HG02938 (cell line): ENCODE measurements at regions not wholly inside any gene's neighbourhood (a gene's known extent, or its start where the extent isn't known, plus 50 kb on each side); places are given as distances from the start of the nearest gene placed in this dataset.
A peak's percentile ranks its signal among the peaks of the same experiment; 100 is the strongest.

Source experiments
- ATAC-seq: cut with Tn5 transposase; IDR thresholded peaks from one replicate; pipeline ENCODE4 v1.9.1; 2021; ENCODE audit warnings: mild to moderate bottlenecking, moderate library complexity; ENCODE audit not compliant: unreplicated experiment

GRCh38 chr6:164581563-164581962 lies 727.8 kb downstream of the C6orf118 start:
- ATAC-seq: no peak

GRCh38 chr6:164579035-164579434 lies 730.4 kb downstream of the C6orf118 start:
- ATAC-seq: no peak

DNA sequence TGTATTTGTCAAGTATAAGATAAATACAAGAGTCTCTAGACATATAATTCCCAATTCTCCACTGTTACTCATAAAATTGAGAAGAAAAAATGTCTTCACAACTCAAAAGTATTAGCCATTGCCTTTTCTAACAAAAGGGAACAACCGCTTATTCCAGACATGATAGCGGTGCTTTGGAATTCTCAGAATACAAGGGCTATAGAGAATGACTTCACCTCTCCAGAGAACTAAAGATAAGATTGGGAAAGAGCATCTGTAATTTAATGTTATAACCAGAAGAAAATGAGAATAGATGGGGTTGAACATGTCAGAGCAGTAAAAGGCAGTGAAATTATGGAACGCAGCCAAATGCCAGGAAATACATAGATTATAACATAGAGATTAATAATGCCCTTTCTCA lies 730.8 kb downstream of the C6orf118 start:
- no peak for ATAC-seq

DNA sequence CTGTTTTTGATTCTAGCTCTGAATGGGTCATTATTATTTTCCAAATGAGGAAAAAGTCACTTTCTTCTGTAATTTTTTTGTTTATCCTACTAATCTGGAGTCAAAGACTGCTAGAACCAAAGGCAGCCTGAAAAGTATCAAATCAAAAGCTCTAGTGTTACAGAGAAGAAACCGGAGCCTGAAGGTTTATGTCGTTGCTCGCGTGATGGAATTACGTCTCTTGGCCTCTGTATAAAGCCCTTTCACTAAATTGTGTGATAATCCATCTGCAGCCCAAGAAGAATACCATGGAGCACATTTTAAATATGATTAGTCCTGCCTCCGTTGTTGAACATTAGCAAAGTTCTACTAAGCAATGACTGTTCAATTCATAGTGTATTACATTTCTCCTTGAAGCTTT lies 738.6 kb downstream of the C6orf118 start:
- ATAC-seq: no peak

GRCh38 chr6:164569509-164569908 lies 739.9 kb downstream of the C6orf118 start:
- no peak for ATAC-seq

GRCh38 chr6:164563924-164564323 lies 745.5 kb downstream of the C6orf118 start:
- no peak for ATAC-seq

DNA sequence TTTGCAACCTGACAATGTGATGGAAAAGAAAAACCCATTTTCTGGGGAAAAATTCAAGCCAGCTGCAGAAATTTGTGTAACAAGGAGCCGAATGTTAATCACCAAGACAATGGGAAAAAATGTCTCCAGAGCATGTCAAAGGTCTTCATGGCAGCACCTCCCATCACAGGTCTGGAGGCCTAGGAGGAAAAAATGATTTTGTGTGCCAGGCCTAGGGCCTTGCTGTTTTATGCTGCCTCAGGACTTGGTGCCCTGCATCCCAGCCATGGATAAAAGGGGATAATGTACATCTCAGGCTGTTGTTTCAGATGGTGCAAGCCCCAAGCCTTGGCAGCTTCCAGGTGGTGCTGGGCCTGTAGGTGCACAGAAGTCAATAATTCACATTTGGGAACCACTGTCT lies 747.7 kb downstream of the C6orf118 start:
- ATAC-seq: no peak

- no peak for ATAC-seq
Measured at GRCh38 chr6:164554700-164555476, 754.5 kb downstream of the C6orf118 start.

DNA sequence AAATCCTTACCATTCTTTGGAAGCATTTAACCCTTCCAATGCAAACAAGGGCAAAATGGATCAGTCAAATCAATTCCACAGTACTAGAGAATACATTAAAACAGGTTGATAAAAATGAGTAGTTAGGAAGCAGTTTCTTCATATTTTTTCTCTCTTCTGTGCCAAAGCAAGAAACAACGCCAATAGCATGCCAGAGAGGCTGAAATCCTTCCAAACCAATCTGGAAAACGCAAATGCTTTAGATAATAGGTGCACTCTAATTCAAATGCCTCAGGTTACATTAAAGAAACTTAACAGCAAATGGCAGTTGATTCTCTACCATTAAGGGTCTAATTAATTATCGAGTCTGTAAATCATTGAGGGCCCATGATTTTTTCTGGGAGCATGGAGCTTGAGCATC lies 755.2 kb downstream of the C6orf118 start:
- ATAC-seq: no peak

DNA sequence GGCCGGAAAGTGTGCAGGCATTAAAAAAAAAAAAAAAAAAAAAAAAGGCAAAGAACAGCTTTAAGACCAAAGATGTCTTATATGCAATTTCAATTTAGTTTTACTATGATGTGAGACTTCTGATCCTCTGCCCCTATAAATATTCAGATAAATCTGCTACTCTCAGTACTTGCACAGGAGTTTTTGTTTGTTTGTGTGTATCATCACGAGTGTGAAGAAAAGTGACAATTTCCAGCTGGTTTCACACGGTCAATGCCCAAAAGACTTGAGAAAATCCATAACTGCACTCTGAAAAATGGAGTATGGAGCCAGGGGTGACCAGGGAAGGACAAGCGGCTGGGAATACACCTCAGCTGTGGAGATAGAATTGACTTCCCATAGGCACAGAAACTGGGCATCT lies 757.7 kb downstream of the C6orf118 start:
- ATAC-seq: no peak

- no peak for ATAC-seq
Measured at GRCh38 chr6:164547076-164547475, 762.3 kb downstream of the C6orf118 start.

- ATAC-seq: no peak
Measured at GRCh38 chr6:164546263-164546662, 763.1 kb downstream of the C6orf118 start.

DNA sequence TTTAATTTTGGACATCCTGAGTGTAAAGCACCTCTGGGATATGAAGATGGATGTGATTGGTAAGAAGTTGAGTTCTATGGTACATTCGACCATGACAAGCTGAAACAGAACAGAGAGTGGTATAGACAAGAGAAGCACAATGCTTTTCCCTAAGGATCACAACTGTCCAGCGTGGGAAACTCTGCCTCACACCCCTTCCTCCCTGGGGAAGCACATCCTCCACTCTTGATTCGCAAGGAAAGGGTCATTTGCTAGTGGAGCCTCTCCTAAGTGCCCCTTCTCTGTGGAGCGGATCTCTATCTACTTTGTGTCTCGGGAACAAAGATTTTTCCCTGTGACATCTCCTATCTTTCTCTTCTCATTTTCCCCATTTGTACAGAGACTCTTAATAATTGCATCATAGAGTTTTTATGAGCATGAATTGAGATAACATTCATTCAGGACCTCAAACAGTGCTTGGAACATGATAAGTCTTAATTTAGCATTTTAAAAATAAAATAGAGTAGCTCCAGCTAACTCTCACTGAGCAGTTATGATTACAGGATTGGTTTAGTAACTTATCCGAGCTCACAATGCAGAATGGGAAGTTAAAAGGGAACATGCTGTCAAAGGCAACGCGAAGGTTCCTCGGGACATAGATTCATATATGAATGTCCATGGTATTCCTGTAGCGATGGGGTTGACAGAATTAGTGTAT lies 775.2 kb downstream of the C6orf118 start:
- no peak for ATAC-seq

- ATAC-seq: no peak
Measured at GRCh38 chr6:164533045-164533362, 776.4 kb downstream of the C6orf118 start.

- no peak for ATAC-seq
Measured at GRCh38 chr6:164532198-164533044, 777.0 kb downstream of the C6orf118 start.

- ATAC-seq: no peak
Measured at GRCh38 chr6:164531736-164532135, 777.7 kb downstream of the C6orf118 start.

- ATAC-seq: no peak
Measured at GRCh38 chr6:164528539-164528938, 780.9 kb downstream of the C6orf118 start.

DNA sequence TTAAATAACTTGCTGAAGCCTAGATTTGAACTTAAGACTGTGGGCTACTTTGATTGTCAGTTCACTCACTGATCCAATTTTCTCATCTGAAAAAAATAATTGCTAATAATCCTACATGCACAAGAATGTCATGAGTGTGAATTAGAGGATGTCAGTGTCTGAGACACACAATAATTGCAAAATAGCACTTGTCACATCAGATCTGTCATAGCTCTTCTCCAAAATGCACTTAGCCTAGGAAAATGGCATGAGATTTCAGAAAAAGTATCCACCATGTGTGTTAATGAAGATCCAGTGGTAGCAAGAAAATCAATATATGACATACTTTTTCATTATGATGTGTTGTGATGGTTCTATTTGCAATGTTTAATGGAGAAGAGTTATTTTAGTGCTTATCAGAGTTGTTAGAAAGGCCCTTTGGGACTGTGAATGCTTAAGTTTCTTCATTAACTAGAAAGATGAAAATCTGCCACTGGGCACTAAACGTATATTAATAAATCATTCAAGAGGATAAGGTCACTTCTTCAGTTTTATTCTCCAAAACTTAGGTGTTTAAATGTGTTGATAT lies 786.2 kb downstream of the C6orf118 start:
- ATAC-seq: no peak

GRCh38 chr6:164520916-164521315 lies 788.5 kb downstream of the C6orf118 start:
- ATAC-seq: no peak

DNA sequence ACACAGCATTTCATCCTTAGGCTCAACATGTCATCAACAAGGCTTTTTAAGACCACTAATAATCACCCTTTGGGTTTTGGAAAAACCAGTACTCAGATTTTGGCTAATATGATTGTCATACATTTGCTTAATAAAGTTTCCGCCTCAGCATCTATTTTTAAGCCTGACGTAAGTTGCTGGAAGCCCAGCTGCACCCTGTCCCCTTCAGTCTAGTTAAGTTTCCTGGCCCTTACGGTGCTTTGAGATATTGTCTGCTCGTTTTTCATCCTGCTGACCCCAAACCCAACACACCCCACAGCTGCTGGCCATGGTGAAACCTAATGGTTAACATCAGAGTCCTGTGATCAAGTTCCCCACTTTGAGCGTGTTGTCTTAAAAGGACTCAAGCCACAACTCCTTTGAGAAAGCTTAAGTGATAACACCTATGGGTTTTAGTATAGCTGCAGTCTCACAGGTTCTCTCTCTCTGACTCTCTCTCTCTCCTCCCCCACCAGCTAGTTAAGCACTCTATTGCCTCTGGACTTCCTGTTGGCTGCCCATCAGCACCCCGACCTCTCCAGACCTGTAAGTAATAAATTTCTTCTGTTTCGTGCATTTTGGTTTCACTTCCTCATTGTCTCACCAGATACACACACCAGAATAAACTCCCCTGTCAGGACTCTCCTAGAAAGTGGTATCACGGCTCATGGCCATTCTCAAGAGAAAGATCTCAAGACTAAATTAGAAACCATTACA lies 802.0 kb downstream of the C6orf118 start:
- peak; percentile 53 for ATAC-seq

- ATAC-seq: no peak
Measured at GRCh38 chr6:164505425-164505824, 804.0 kb downstream of the C6orf118 start.
